OCI-LY3 (cell line): ENCODE measurements at regions not wholly inside any gene's neighbourhood (a gene's known extent, or its start where the extent isn't known, plus 50 kb on each side); places are given as distances from the start of the nearest gene placed in this dataset.

Experiments
- H2AFZ ChIP-seq: fragments of 200-600, 300-600 bp; shearing (Covaris generic); 2 replicates; pipeline ENCODE4 v1.6.0; 2014; ENCODE audit warnings: antibody characterized with exemption, low read depth, low read length
- H3K27ac ChIP-seq: fragments of 200-600, 300-600 bp; sonication (generic); 2 replicates; pipeline ENCODE4 v1.5.1; 2014; ENCODE audit warnings: mild to moderate bottlenecking, low read length, moderate library complexity, mixed read lengths
- H3K27me3 ChIP-seq: fragments of 200-600, 300-600 bp; sonication (generic); 2 replicates; pipeline ENCODE4 v1.6.1; 2014; ENCODE audit warnings: low read depth, low read length, mixed read lengths
- H3K36me3 ChIP-seq: fragments of 200-600, 300-600 bp; sonication (generic); replicated peaks from 2 replicates; pipeline ENCODE3; 2014; ENCODE audit warnings: low read depth, low read length, mixed read lengths
- H3K4me1 ChIP-seq: fragments of 300-600, 200-600 bp; sonication (generic); 2 replicates; pipeline ENCODE4 v1.6.1; 2014; ENCODE audit warnings: low read length, mixed read lengths
- H3K4me2 ChIP-seq: fragments of 200-600, 300-600 bp; sonication (generic); 2 replicates; pipeline ENCODE4 v1.6.1; 2014; ENCODE audit warnings: low read length, mixed read lengths
- H3K4me3 ChIP-seq: fragments of 300-600, 200-600 bp; sonication (generic); 2 replicates; pipeline ENCODE4 v1.5.1; 2014; ENCODE audit warnings: antibody characterized with exemption, mild to moderate bottlenecking, low read length, moderate library complexity
- H3K79me2 ChIP-seq: fragments of 300-600, 200-600 bp; shearing (Covaris generic); 2 replicates; pipeline ENCODE4 v1.6.1; 2014; ENCODE audit warnings: mild to moderate bottlenecking, low read length, mixed read lengths
- H3K9ac ChIP-seq: fragments of 300-600, 200-600 bp; shearing (Covaris generic); 2 replicates; pipeline ENCODE4 v1.6.0; 2014; ENCODE audit warnings: mild to moderate bottlenecking, low read length, moderate library complexity
- H3K9me3 ChIP-seq: fragments of 200-600, 300-600 bp; shearing (Covaris generic); 2 replicates; pipeline ENCODE4 v1.6.1; 2014; ENCODE audit warnings: low read length, mixed read lengths; ENCODE audit not compliant: insufficient read depth
- H4K20me1 ChIP-seq: fragments of 200-600, 300-600 bp; sonication (generic); 2 replicates; pipeline ENCODE4 v1.6.1; 2016; ENCODE audit warnings: low read length, mixed read lengths; ENCODE audit not compliant: insufficient read depth
- EZH2phosphoT487 ChIP-seq: fragments of 200-600 bp; shearing (Covaris generic); IDR thresholded peaks from 2 replicates; pipeline ENCODE4 v1.6.1; 2018; ENCODE audit warnings: antibody characterized with exemption, mixed run types, low read depth
- TF ChIP-seq, protein P1 (sequence below): fragments of 200-600, 300-600 bp; sonication (generic); IDR thresholded peaks from 2 replicates; pipeline ENCODE4 v1.5.1; 2014; ENCODE audit warnings: antibody characterized with exemption, low read length, low read depth

DNA sequence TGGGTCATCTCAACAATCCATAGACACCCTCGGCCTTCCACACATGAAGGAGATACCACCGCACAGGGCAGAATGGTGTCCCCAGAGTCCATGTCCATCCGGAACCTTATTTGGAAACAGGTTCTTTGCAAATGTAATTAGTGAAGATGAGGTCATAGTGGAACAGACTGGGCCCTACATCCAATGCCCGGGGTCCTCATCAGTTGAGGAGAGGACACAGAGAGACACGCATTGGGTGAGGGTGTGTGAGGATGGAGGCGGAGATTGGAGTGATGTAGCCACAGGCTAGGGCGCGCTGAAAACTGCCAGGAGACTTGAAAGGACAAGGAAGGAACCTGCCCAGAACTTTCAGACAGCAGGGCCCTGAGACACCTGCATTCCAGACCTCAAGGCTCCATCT, 169.4 kb downstream of the ENGASE start:
- no peak overlapping the region for H3K27ac ChIP-seq
- H3K9me3 ChIP-seq = no peaks in the 10 kb centered on the region
- TF ChIP-seq, protein P1, sequence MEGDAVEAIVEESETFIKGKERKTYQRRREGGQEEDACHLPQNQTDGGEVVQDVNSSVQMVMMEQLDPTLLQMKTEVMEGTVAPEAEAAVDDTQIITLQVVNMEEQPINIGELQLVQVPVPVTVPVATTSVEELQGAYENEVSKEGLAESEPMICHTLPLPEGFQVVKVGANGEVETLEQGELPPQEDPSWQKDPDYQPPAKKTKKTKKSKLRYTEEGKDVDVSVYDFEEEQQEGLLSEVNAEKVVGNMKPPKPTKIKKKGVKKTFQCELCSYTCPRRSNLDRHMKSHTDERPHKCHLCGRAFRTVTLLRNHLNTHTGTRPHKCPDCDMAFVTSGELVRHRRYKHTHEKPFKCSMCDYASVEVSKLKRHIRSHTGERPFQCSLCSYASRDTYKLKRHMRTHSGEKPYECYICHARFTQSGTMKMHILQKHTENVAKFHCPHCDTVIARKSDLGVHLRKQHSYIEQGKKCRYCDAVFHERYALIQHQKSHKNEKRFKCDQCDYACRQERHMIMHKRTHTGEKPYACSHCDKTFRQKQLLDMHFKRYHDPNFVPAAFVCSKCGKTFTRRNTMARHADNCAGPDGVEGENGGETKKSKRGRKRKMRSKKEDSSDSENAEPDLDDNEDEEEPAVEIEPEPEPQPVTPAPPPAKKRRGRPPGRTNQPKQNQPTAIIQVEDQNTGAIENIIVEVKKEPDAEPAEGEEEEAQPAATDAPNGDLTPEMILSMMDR = no peak
- TF ChIP-seq EZH2phosphoT487 = no peak
- no peak overlapping the region for H3K4me3 ChIP-seq
- peaks cover 18% of the 10 kb centered on the region for H3K4me1 ChIP-seq
- no peaks in the 10 kb centered on the region for H3K36me3 ChIP-seq
- peaks cover 15% of the 10 kb centered on the region for H3K27me3 ChIP-seq
- H2AFZ ChIP-seq = no peak overlapping the region
- H3K9ac ChIP-seq = no peak overlapping the region
- H3K79me2 ChIP-seq = no peaks in the 10 kb centered on the region
- H4K20me1 ChIP-seq = no peaks in the 10 kb centered on the region
- H3K4me2 ChIP-seq = no peak overlapping the region

- Histone ChIP-seq H3K27me3 (peaks cover 13% of the 10 kb centered on the region), H2AFZ (no peak overlapping the region), H3K36me3 (no peaks in the 10 kb centered on the region), H3K27ac (peak overlapping the region; percentile 76; the same call in 1 of the 2 replicates), H4K20me1 (no peaks in the 10 kb centered on the region), H3K4me2 (peak overlapping the region; percentile 85), H3K4me1 (peaks cover 21% of the 10 kb centered on the region), H3K9me3 (no peaks in the 10 kb centered on the region), H3K9ac (no peak overlapping the region), H3K4me3 (peak overlapping the region; percentile 66; the same call in 1 of the 2 replicates), H3K79me2 (no peaks in the 10 kb centered on the region)
- TF ChIP-seq, protein P1 = no peak
- TF ChIP-seq EZH2phosphoT487 = no peak
Measured at GRCh38 chr17:79243603-79243990, 169.0 kb downstream of the ENGASE start.

DNA sequence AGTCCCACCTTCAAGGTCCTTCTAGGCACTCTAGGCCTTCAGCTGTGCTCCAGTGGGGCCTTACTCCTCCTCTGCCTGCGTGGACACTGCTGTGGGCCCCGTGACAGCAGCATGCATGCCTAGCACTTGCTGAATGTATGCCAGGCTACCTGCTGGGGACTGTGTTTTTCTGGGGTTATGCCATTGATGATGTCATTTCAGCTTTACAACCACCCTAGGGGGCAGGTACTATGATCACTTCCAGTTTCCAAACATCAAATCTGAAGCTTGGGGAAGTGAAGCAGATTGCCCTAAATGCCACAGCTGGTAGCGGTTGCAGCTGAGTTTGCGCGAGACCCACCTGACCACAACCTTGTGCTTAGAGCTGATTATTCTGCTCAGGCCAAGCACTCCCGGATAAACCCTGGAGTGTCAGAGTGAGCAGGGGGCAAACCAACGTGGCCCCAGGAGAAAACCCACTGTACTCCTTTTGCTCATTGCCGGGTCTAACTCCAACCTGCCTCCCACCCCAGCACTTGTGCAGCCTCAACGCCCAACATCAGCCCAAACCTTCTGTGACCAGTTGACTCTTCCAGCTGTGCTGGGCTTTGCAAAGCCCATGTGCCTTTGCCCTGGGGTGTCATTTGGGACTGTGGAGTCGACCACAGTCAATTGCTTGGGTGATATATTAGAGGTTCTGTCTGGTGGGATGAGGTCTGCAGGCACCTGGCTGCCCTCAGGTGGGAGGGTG, 168.4 kb downstream of the ENGASE start:
- no peaks in the 10 kb centered on the region for H3K9me3 ChIP-seq
- no peaks in the 10 kb centered on the region for H4K20me1 ChIP-seq
- peaks cover 10% of the 10 kb centered on the region for H3K27me3 ChIP-seq
- peak overlapping the region; percentile 74 for H2AFZ ChIP-seq
- H3K4me2 ChIP-seq = peak overlapping the region; percentile 85
- peak overlapping the region; percentile 66 for H3K4me3 ChIP-seq
- no peaks in the 10 kb centered on the region for H3K79me2 ChIP-seq
- TF ChIP-seq, protein P1 = no peak
- TF ChIP-seq EZH2phosphoT487 = no peak
- H3K36me3 ChIP-seq = no peaks in the 10 kb centered on the region
- H3K9ac ChIP-seq = peak overlapping the region; percentile 45; the same call in 1 of the 2 replicates
- peaks cover 26% of the 10 kb centered on the region for H3K4me1 ChIP-seq
- H3K27ac ChIP-seq = peak overlapping the region; percentile 76

- peaks cover 10% of the 10 kb centered on the region for H3K27me3 ChIP-seq
- no peaks in the 10 kb centered on the region for H3K9me3 ChIP-seq
- H3K9ac ChIP-seq = peak overlapping the region; percentile 45; the same call in 1 of the 2 replicates
- peak overlapping the region; percentile 76 for H3K27ac ChIP-seq
- no peaks in the 10 kb centered on the region for H4K20me1 ChIP-seq
- peaks cover 33% of the 10 kb centered on the region for H3K4me1 ChIP-seq
- no peaks in the 10 kb centered on the region for H3K79me2 ChIP-seq
- H3K4me3 ChIP-seq = peak overlapping the region; percentile 66
- H3K36me3 ChIP-seq = no peaks in the 10 kb centered on the region
- peak overlapping the region; percentile 85 for H3K4me2 ChIP-seq
- H2AFZ ChIP-seq = peak overlapping the region; percentile 74
- TF ChIP-seq EZH2phosphoT487 = no peak
- TF ChIP-seq, protein P1 = no peak
Measured at GRCh38 chr17:79242393-79242792, 167.8 kb downstream of the ENGASE start.
